ENCODE measurements at regions not wholly inside any gene's neighbourhood (a gene's known extent, or its start where the extent isn't known, plus 50 kb on each side); places are given as distances from the start of the nearest gene placed in this dataset.

DNA sequence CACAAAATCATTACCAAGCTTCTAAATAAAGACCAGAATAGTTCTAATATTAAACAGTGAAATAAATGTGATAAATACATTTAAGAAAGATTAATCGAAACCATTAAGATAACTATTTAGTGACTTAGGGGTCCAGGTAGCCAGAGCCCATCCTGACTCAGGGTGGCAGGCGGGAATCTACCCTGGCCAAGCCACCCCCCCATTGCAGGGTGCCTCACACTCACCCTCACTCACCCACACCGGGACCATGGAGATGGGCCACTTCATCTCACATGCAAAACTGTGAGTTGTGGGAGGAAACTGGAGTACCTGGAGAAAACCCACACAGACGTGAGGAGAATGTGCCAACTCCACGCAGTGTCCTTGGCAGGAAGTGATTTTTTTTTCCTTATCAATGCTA, 237.6 kb upstream of the HAND2 start:
- TF ChIP-seq ZFP3 (CRISPR knock-in tag; IDR thresholded peaks at IDR 0.05) (no peak), GLIS3 (CRISPR knock-in tag; IDR thresholded peaks at IDR 0.05) (no peak), SNAI2 (CRISPR knock-in tag; IDR thresholded peaks at IDR 0.05) (no peak), ZNF8 (CRISPR knock-in tag; IDR thresholded peaks at IDR 0.05) (no peak), CSRNP3 (CRISPR knock-in tag; IDR thresholded peaks at IDR 0.05) (no peak), ZFP30 (CRISPR knock-in tag; IDR thresholded peaks at IDR 0.05) (no peak), CREB5 (CRISPR knock-in tag; IDR thresholded peaks at IDR 0.05; ENCODE audit: low read depth) (no peak), ISL1 (CRISPR knock-in tag; IDR thresholded peaks at IDR 0.05) (no peak)

All from SK-N-SH treated with all-trans-retinoic acid at 6 μM for 48 hours (cell line).